Posterior vena cava (tissue), 2 donors: ENCODE measurements at regions not wholly inside any gene's neighbourhood (a gene's known extent, or its start where the extent isn't known, plus 50 kb on each side); places are given as distances from the start of the nearest gene placed in this dataset.

Source experiments
- DNase-seq: peaks from one replicate; pipeline ENCODE4 v3.0.0-alpha.2; 2020; ENCODE audit warnings: low spot score
- intact Hi-C, 2 donors: fragments of 100-400 bp; cut with DNase I; formaldehyde crosslinking; loops; one replicate each; pipeline versions ENCODE4 v1.14.1 to v1.14.2; 2022 to 2023
- donor health status: DM: yes; HTN: yes; CAD: no.
- donor health status: DM: yes; HTN: yes; CAD: no.

GRCh38 chr9:107727086-107727780 is 237.7 kb upstream of the KLF4 start:
- DNase-seq: no peak
- intact Hi-C loops: no loop called here

- intact Hi-C loops: no loop called here
- no peak for DNase-seq
These were observed 233.4 kb upstream of the KLF4 start for GRCh38 chr9:107723015-107723414.

GRCh38 chr9:107721705-107722245 is 232.2 kb upstream of the KLF4 start:
- no peak for DNase-seq
- intact Hi-C loops: no loop called here

DNA sequence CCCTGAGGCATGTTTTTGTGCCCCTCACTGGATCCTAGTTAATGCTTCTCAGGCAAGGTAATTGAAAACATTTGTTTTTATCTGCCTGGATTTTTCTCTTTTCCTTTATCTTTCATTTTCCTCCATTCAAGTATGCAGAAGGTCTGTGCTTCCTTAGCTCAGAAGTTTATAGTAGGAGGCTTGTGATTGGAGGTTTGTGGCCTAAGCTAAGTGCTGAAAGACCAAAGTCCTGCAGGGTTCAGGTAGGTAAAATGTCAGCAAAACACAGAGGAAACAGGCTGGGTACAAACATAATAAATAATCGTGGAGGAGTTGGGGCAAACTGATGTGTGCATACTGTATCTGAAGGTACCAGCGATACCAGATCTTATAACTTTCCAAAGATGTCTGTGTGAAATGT is 230.9 kb upstream of the KLF4 start:
- intact Hi-C loops: no loop called here
- DNase-seq: no peak

- intact Hi-C loops: loop anchor here in 1 of 2 donors (2.0 kb wide), 1 partner anchor 21 kb away; no protein-coding TSS in a partner anchor
- DNase-seq: no peak
These were observed 228.2 kb upstream of the KLF4 start for GRCh38 chr9:107717529-107718314.

- DNase-seq: no peak
- intact Hi-C loops: no loop called here
These were observed 226.2 kb upstream of the KLF4 start for GRCh38 chr9:107715740-107716139.

GRCh38 chr9:107713470-107713869 is 223.9 kb upstream of the KLF4 start:
- DNase-seq: no peak
- intact Hi-C loops: no loop called here

DNA sequence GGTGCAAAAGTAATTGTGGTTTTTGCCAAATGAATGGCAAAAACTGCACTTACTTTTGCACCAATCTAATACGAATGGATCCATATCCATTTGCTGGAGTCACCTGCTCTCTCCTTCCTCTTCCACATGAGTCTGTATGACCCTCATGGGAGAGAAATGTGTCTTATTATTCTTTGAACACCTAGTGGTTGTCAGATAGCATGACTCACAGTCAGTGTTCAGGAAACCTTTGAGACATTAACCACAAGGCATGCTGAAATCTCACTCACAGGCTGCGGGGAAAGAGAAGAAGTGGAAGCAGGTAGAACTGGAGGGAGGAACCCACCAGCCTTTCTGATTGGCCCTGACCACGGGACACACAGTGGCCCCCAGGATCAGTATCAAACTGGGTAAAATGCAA is 222.8 kb upstream of the KLF4 start:
- DNase-seq: no peak
- intact Hi-C loops: no loop called here

- intact Hi-C loops: no loop called here
- DNase-seq: no peak
These were observed 222.0 kb upstream of the KLF4 start for GRCh38 chr9:107711542-107711941.

DNA sequence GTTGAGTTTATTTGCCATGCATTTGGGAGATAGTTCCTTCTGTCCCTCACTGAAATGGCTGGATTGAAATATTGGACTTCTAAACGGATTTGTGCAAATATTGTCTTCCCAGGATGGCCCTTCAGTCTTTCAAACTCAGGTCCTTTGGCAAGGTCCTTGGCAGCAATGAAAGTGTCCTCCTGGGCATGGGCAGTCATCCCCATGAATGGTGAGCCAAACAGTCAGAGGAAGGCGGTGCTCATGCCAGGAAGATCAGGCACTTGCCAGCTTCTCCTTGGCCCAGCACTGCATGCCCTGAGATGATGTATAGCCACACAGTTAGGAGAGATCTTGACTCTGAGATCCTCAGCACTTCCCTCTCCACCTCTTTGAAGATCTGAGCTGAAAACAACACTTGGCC is 221.4 kb upstream of the KLF4 start:
- intact Hi-C loops: no loop called here

DNA sequence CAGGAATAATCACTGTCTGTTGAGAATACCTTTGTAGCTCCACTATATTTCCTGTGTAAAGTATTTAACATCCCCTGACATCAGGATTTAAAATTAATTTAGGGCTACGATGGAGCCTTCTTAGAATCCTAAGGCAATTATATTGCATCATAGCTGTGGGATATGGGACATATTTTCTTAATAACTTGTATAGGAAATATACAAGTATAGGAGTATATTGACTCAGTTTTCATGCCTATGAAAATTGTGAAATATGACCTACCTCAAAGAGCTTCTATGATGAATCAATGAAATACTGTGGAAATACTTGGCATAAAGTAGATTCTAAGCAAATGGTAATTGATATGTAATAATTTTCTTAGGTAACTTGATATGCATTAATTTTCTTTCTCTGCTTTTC is 221.0 kb upstream of the KLF4 start:
- no peak for DNase-seq
- intact Hi-C loops: no loop called here

More for the DNA sequence above, 221.4 kb upstream of the KLF4 start:
- no peak for DNase-seq

DNA sequence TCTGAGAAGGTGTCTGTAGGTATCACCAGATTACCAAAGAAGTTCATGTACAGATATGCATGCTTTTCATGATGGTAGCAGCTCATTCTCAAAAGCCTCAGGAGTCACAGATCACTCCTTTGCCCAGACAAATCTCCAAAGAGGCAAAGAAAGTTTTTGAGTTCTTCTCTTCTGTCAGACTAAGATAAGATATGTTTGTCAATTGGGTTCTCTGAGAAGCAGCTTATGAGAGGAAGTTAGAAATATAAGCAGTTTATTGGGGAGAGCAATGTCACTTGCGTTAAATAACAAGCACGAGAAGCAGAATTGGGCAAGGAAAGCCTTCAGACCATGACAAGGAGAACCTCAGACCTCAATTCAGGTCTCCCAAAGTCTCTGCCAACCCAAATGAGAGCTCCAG is 219.2 kb upstream of the KLF4 start:
- DNase-seq: no peak
- intact Hi-C loops: no loop called here

DNA sequence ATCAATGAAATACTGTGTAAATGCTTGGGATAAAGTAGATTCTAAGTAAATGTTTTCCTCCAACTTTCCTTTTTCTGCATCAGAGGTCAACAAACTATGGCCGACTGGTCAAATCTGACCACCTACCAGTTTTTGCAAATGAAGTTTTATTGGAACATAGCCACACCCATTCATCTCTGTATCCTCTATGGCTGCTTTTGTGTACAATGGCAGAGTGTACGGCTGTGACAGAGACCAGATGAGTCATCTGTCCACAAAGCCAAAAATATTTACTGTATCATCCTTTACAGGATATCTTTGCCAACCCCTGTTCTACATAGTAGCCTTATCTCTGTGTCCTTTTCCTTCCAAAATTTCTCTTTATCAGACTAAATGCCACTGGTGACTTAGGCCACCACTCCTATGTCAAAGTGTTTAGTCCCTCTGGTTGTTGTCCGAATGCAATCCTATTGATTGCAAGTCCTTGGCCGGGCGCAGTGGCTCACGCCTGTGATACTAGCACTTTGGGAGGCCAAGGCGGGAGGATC is 218.4 kb upstream of the KLF4 start:
- no peak for DNase-seq
- intact Hi-C loops: no loop called here

GRCh38 chr9:107707428-107707837 is 217.9 kb upstream of the KLF4 start:
- intact Hi-C loops: no loop called here
- no peak for DNase-seq

DNA sequence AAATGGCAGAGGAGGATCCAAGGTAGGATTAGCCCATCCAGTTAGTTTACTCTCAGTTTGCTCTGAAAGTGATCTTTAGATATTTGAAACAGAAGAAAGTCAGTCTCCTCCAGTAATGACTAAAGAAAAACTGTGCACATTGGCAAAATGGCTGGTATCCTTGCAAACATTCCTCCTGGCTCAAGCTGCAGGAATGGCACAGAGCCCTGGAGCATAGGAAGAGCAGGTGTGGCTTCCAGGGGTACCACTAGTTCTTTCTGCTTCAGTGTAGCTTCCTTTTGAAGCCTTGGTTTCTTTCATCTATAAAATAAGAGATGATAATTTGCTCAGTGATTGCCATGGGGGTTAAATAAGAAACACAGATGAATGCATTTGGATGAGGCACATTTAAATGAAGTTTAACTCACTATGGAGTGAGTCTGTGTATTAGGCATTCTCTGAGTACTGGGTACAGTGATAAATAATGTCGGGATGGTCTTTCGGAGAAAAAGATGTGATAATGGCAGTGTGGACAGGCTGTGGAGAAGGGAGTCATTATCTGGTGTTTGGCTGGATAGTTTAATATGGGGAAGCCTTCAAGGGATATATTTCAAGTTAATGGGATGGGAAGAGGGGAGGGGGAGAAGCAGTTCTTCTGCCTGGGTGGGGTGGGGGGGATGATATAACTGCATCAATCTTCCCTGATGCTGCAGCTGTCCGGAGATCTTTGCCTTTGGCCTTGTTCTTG is 217.3 kb upstream of the KLF4 start:
- intact Hi-C loops: no loop called here
- DNase-seq: no peak

GRCh38 chr9:107705521-107705920 is 216.0 kb upstream of the KLF4 start:
- DNase-seq: no peak
- intact Hi-C loops: no loop called here

DNA sequence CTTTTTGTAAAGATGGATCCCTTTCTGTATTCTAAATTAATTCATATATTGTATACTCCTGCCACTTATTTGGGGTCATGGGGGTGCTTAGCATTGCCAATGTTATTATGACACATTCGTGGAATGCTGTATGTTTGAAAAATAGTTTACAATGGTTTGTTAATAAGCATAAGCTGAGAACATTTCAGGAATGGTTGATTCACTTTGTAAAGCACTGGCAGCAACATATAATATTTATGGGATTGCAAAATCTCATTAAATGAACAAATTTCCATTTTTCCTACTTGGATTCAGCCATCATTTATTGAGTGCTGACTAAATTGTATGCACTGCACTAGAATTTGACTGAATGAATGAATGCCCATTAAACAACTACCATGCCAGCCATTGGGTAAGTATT is 215.2 kb upstream of the KLF4 start:
- intact Hi-C loops: no loop called here
- DNase-seq: no peak

DNA sequence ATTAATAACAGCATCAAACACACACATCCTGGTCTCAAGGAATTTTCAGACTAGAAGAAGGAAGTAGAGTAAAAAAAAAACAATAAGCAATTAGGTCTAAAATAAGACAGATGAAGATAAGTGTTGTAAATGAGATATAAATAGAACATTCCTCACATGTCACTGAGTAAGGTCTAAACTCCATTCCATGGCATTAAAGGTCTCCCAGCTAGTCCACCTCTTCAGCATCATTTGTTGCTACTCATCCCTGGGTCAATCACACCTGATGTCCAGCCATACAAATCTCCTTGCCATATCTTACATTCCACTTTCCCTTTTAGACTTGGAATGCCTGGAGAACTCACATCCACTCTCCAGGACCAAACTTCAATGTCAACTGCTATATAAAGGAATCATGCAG is 214.1 kb upstream of the KLF4 start:
- intact Hi-C loops: no loop called here
- no peak for DNase-seq

GRCh38 chr9:107700847-107701246 is 211.3 kb upstream of the KLF4 start:
- no peak for DNase-seq
- intact Hi-C loops: no loop called here

GRCh38 chr9:107699231-107699630 is 209.7 kb upstream of the KLF4 start:
- intact Hi-C loops: no loop called here
- no peak for DNase-seq
